ENCODE measurements at regions not wholly inside any gene's neighbourhood (a gene's known extent, or its start where the extent isn't known, plus 50 kb on each side); places are given as distances from the start of the nearest gene placed in this dataset.

DNA sequence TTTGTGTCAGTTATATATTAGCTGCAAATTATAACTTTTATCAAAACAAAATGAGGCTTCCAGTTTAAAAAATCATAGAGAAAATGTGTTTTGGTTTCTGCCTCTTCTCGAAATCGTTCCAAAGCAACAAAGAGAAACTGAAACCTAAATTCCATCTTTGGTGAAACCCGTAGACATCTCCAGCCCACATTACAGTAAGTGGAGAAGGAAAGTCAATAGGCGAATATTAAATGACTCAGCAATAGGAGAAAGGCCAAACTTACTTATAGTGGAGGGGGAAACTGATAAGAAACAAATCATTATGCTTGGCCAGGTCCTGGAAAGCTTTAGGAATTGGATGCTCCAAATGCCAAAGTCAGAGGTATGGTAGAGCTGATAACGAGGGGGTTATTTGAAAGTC is 103.0 kb upstream of the SHISA6 start:
- no peak overlapping the region for H3K27ac ChIP-seq (ENCODE audit: low read depth, low read length)
- no peaks in the 10 kb centered on the region for H3K27me3 ChIP-seq (ENCODE audit: insufficient read depth, low read length, poor library complexity)
- H3K4ac ChIP-seq (ENCODE audit: low read depth, low read length) = no peak overlapping the region
- H3K18ac ChIP-seq (ENCODE audit: low read length) = no peak overlapping the region
- H3K4me1 ChIP-seq (ENCODE audit: control insufficient read depth, low read depth, low read length) = no peaks in the 10 kb centered on the region
- H3K56ac ChIP-seq (ENCODE audit: low read length) = no peak overlapping the region
- H2AK5ac ChIP-seq (ENCODE audit: low read length) = no peak overlapping the region
- no peak overlapping the region for H3K4me2 ChIP-seq (ENCODE audit: low read length)
- no CpG with 5 or more reads among the region's 5 CpGs for WGBS (ENCODE audit: extremely low coverage, insufficient coverage, low lambda C conversion rate)
- H4K8ac ChIP-seq (ENCODE audit: low read depth, low read length) = no peak overlapping the region
- H3K9ac ChIP-seq (ENCODE audit: low read length) = no peak overlapping the region
- no peaks in the 10 kb centered on the region for H3K36me3 ChIP-seq (ENCODE audit: control insufficient read depth, insufficient read depth, low read length)
- no peaks in the 10 kb centered on the region for H3K79me1 ChIP-seq (ENCODE audit: low read length)
- H2BK5ac ChIP-seq (ENCODE audit: low read length) = no peak overlapping the region
- H3K79me2 ChIP-seq (ENCODE audit: control insufficient read depth, insufficient read depth, low read length) = no peaks in the 10 kb centered on the region
- H3K4me3 ChIP-seq (ENCODE audit: low read length) = no peak overlapping the region
- H2BK120ac ChIP-seq (ENCODE audit: low read depth, low read length) = no peak overlapping the region
- H2BK15ac ChIP-seq (replicated peaks; ENCODE audit: low read depth) = no peak overlapping the region
- no peak for DNase-seq
- no peak overlapping the region for H3K23ac ChIP-seq (ENCODE audit: low read length)
- no peak overlapping the region for H4K5ac ChIP-seq (ENCODE audit: low read length)

DNA sequence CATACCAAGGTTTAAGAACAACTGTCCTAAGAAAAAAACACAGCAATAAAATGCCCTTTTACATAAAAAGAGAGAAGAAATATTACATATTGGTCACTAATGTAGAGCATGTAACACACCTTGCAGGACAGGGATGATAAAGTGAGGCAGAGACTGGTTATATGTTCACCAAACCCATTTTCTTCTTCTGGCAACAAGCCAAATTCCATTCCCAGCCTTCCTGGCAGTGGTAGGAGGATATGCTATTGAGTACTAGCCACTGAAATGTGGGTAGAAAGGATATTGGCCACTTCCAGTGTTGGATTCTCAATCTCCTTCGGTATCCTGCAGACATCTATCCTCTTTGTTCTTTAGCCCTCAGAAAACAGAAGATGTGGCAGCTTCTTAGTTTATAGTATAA is 105.2 kb upstream of the SHISA6 start:
- no peaks in the 10 kb centered on the region for H3K79me1 ChIP-seq (ENCODE audit: low read length)
- WGBS (ENCODE audit: extremely low coverage, insufficient coverage, low lambda C conversion rate) = no CpG with 5 or more reads among the region's 1 CpG
- no peaks in the 10 kb centered on the region for H3K36me3 ChIP-seq (ENCODE audit: control insufficient read depth, insufficient read depth, low read length)
- H4K8ac ChIP-seq (ENCODE audit: low read depth, low read length) = no peak overlapping the region
- H3K56ac ChIP-seq (ENCODE audit: low read length) = no peak overlapping the region
- H2BK15ac ChIP-seq (replicated peaks; ENCODE audit: low read depth) = no peak overlapping the region
- H2BK5ac ChIP-seq (ENCODE audit: low read length) = no peak overlapping the region
- H4K5ac ChIP-seq (ENCODE audit: low read length) = no peak overlapping the region
- H3K4ac ChIP-seq (ENCODE audit: low read depth, low read length) = no peak overlapping the region
- no peaks in the 10 kb centered on the region for H3K4me1 ChIP-seq (ENCODE audit: control insufficient read depth, low read depth, low read length)
- H3K27ac ChIP-seq (ENCODE audit: low read depth, low read length) = no peak overlapping the region
- H3K27me3 ChIP-seq (ENCODE audit: insufficient read depth, low read length, poor library complexity) = no peaks in the 10 kb centered on the region
- no peak overlapping the region for H3K18ac ChIP-seq (ENCODE audit: low read length)
- no peak overlapping the region for H3K23ac ChIP-seq (ENCODE audit: low read length)
- H3K4me2 ChIP-seq (ENCODE audit: low read length) = no peak overlapping the region
- H3K4me3 ChIP-seq (ENCODE audit: low read length) = no peak overlapping the region
- no peaks in the 10 kb centered on the region for H3K79me2 ChIP-seq (ENCODE audit: control insufficient read depth, insufficient read depth, low read length)
- no peak overlapping the region for H2BK120ac ChIP-seq (ENCODE audit: low read depth, low read length)
- no peak overlapping the region for H2AK5ac ChIP-seq (ENCODE audit: low read length)
- DNase-seq = no peak
- no peak overlapping the region for H3K9ac ChIP-seq (ENCODE audit: low read length)

DNA sequence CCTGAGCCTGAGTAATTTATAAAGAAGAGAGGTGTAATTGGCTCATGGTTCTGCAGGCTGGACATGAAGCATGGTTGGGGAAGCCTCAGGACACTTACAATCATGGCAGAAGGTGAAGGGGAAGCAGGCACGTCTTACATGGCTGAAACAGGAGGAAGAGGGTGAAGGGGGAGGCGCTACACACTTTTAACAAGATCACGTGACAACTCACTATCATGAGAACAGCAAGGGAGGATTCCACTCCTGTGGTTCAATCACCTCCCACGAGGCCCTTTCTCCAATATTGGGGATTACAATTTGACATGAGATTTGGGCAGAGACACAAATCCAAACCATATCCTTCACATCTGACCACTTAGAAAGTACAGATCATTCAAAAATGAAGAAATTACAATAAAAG is 110.6 kb upstream of the SHISA6 start:
- Histone ChIP-seq H3K56ac (ENCODE audit: low read length) (no peak overlapping the region), H3K36me3 (ENCODE audit: control insufficient read depth, insufficient read depth, low read length) (no peaks in the 10 kb centered on the region), H3K9ac (ENCODE audit: low read length) (no peak overlapping the region), H3K27me3 (ENCODE audit: insufficient read depth, low read length, poor library complexity) (no peaks in the 10 kb centered on the region), H2BK5ac (ENCODE audit: low read length) (no peak overlapping the region), H3K4me2 (ENCODE audit: low read length) (no peak overlapping the region), H3K4me1 (ENCODE audit: control insufficient read depth, low read depth, low read length) (no peaks in the 10 kb centered on the region), H3K79me1 (ENCODE audit: low read length) (no peaks in the 10 kb centered on the region), H2BK15ac (replicated peaks; ENCODE audit: low read depth) (no peak overlapping the region), H2AK5ac (ENCODE audit: low read length) (no peak overlapping the region), H3K18ac (ENCODE audit: low read length) (no peak overlapping the region), H3K27ac (ENCODE audit: low read depth, low read length) (no peak overlapping the region), H3K79me2 (ENCODE audit: control insufficient read depth, insufficient read depth, low read length) (no peaks in the 10 kb centered on the region), H3K23ac (ENCODE audit: low read length) (no peak overlapping the region), H3K4ac (ENCODE audit: low read depth, low read length) (no peak overlapping the region), H4K5ac (ENCODE audit: low read length) (no peak overlapping the region), H2BK120ac (ENCODE audit: low read depth, low read length) (no peak overlapping the region), H3K4me3 (ENCODE audit: low read length) (no peak overlapping the region), H4K8ac (ENCODE audit: low read depth, low read length) (no peak overlapping the region)
- no peak for DNase-seq
- WGBS (ENCODE audit: extremely low coverage, insufficient coverage, low lambda C conversion rate) = no CpG with 5 or more reads among the region's 4 CpGs

DNA sequence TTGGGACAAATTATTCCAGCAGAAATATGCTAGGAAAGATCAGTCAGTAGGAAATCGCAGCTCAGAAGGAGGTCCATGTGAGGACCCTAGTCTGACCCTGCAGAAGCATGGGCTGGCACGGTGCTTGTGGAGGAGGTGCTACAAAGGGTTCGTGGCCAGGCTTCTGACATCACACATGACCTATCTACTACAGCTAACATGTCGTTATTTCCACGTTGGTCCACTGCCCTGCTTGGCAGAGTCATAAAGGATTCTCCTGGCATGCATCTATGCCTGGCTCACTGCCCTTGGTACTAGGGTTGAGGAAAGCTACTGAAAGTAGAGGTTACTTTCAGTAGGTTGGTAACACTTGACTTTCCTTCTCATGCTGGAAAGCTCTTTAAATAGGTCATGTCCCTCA is 118.1 kb upstream of the SHISA6 start:
- Histone ChIP-seq H2BK120ac (ENCODE audit: low read depth, low read length) (no peak overlapping the region), H3K56ac (ENCODE audit: low read length) (no peak overlapping the region), H3K23ac (ENCODE audit: low read length) (no peak overlapping the region), H3K79me2 (ENCODE audit: control insufficient read depth, insufficient read depth, low read length) (no peaks in the 10 kb centered on the region), H4K8ac (ENCODE audit: low read depth, low read length) (no peak overlapping the region), H3K18ac (ENCODE audit: low read length) (no peak overlapping the region), H3K36me3 (ENCODE audit: control insufficient read depth, insufficient read depth, low read length) (no peaks in the 10 kb centered on the region), H2BK15ac (replicated peaks; ENCODE audit: low read depth) (no peak overlapping the region), H2AK5ac (ENCODE audit: low read length) (no peak overlapping the region), H3K4me2 (ENCODE audit: low read length) (no peak overlapping the region), H3K27me3 (ENCODE audit: insufficient read depth, low read length, poor library complexity) (no peaks in the 10 kb centered on the region), H3K4me3 (ENCODE audit: low read length) (no peak overlapping the region), H2BK5ac (ENCODE audit: low read length) (no peak overlapping the region), H3K9ac (ENCODE audit: low read length) (no peak overlapping the region), H3K4me1 (ENCODE audit: control insufficient read depth, low read depth, low read length) (no peaks in the 10 kb centered on the region), H4K5ac (ENCODE audit: low read length) (no peak overlapping the region), H3K4ac (ENCODE audit: low read depth, low read length) (no peak overlapping the region), H3K79me1 (ENCODE audit: low read length) (no peaks in the 10 kb centered on the region), H3K27ac (ENCODE audit: low read depth, low read length) (no peak overlapping the region)
- DNase-seq = no peak
- WGBS (ENCODE audit: extremely low coverage, insufficient coverage, low lambda C conversion rate) = no CpG with 5 or more reads among the region's 5 CpGs

DNA sequence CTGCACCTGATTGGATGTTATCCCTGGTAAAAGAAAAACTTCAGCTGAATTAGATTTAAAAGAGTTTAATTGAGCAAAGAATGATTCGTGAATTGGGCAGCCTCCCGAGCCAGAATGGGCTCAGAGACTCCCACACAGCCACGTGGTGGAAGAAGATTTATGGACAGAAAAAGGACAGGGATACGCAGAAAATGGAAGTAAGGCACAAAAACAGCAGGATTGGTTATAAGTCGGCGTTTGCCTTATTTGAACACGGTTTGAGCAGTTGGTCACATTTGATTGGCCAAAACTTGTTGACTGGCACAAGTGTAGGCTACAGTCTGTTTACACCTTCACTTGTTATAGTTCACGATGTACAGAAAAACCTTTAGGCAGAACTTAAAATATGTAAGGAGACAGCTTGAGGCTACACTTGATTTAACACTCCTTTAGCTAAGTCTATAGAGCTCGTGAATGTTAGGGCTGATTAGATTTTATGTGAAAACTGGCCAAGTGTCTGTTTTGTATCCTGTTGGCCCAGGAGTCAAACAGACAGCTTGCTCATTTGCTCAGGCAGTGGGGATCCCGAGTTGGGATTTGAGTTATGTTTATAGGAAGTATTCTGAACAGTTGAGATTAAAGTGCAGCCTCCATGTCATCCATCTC is 119.5 kb upstream of the SHISA6 start:
- no CpG with 5 or more reads among the region's 10 CpGs for WGBS (ENCODE audit: extremely low coverage, insufficient coverage, low lambda C conversion rate)
- H3K9ac ChIP-seq (ENCODE audit: low read length) = no peak overlapping the region

DNA sequence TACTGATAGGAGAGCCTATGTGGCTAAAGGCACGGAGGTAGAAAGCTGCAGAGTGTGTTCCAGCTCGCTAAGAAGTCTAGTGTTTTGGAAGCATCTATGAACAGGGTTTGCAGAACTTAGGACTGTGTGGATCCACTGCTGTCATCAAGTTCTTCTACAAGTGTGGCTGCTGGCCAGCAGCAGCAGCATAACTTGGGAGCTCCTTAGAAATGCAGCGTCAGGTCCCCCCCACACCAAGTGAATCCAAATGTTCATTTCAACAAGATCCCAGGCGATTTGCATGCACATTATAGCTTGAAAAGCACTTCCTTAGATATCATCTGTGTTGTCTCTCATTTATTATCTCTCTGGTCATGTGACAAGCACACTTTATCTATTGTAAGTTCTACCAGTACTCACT is 131.9 kb upstream of the SHISA6 start:
- no peak overlapping the region for H3K23ac ChIP-seq (ENCODE audit: low read length)
- no peak overlapping the region for H4K8ac ChIP-seq (ENCODE audit: low read depth, low read length)
- H3K27me3 ChIP-seq (ENCODE audit: insufficient read depth, low read length, poor library complexity) = no peaks in the 10 kb centered on the region
- no peak overlapping the region for H2BK15ac ChIP-seq (replicated peaks; ENCODE audit: low read depth)
- no peak overlapping the region for H3K4ac ChIP-seq (ENCODE audit: low read depth, low read length)
- no peak overlapping the region for H2AK5ac ChIP-seq (ENCODE audit: low read length)
- no peak overlapping the region for H2BK5ac ChIP-seq (ENCODE audit: low read length)
- H3K36me3 ChIP-seq (ENCODE audit: control insufficient read depth, insufficient read depth, low read length) = no peaks in the 10 kb centered on the region
- no peak overlapping the region for H3K18ac ChIP-seq (ENCODE audit: low read length)
- H3K4me3 ChIP-seq (ENCODE audit: low read length) = no peak overlapping the region
- no peak overlapping the region for H4K5ac ChIP-seq (ENCODE audit: low read length)
- H3K4me2 ChIP-seq (ENCODE audit: low read length) = no peak overlapping the region
- no peaks in the 10 kb centered on the region for H3K79me1 ChIP-seq (ENCODE audit: low read length)
- no peak overlapping the region for H3K27ac ChIP-seq (ENCODE audit: low read depth, low read length)
- no peak overlapping the region for H3K56ac ChIP-seq (ENCODE audit: low read length)
- H3K4me1 ChIP-seq (ENCODE audit: control insufficient read depth, low read depth, low read length) = no peaks in the 10 kb centered on the region
- H3K9ac ChIP-seq (ENCODE audit: low read length) = no peak overlapping the region
- no peak for DNase-seq
- no peaks in the 10 kb centered on the region for H3K79me2 ChIP-seq (ENCODE audit: control insufficient read depth, insufficient read depth, low read length)
- no peak overlapping the region for H2BK120ac ChIP-seq (ENCODE audit: low read depth, low read length)
- WGBS (ENCODE audit: extremely low coverage, insufficient coverage, low lambda C conversion rate) = no CpG with 5 or more reads among the region's 4 CpGs

More for the DNA sequence above, 119.5 kb upstream of the SHISA6 start:
- H3K27ac ChIP-seq (ENCODE audit: low read depth, low read length) = no peak overlapping the region
- H2AK5ac ChIP-seq (ENCODE audit: low read length) = no peak overlapping the region
- no peak overlapping the region for H3K18ac ChIP-seq (ENCODE audit: low read length)
- no peaks in the 10 kb centered on the region for H3K79me2 ChIP-seq (ENCODE audit: control insufficient read depth, insufficient read depth, low read length)
- no peak overlapping the region for H2BK15ac ChIP-seq (replicated peaks; ENCODE audit: low read depth)
- no peaks in the 10 kb centered on the region for H3K36me3 ChIP-seq (ENCODE audit: control insufficient read depth, insufficient read depth, low read length)
- H3K4me2 ChIP-seq (ENCODE audit: low read length) = no peak overlapping the region
- no peak overlapping the region for H2BK5ac ChIP-seq (ENCODE audit: low read length)
- H3K4me1 ChIP-seq (ENCODE audit: control insufficient read depth, low read depth, low read length) = no peaks in the 10 kb centered on the region
- H3K23ac ChIP-seq (ENCODE audit: low read length) = no peak overlapping the region
- no peak for DNase-seq
- no peaks in the 10 kb centered on the region for H3K79me1 ChIP-seq (ENCODE audit: low read length)
- H4K5ac ChIP-seq (ENCODE audit: low read length) = no peak overlapping the region
- H2BK120ac ChIP-seq (ENCODE audit: low read depth, low read length) = no peak overlapping the region
- H3K4ac ChIP-seq (ENCODE audit: low read depth, low read length) = no peak overlapping the region
- H4K8ac ChIP-seq (ENCODE audit: low read depth, low read length) = no peak overlapping the region
- no peak overlapping the region for H3K56ac ChIP-seq (ENCODE audit: low read length)
- no peak overlapping the region for H3K4me3 ChIP-seq (ENCODE audit: low read length)
- H3K27me3 ChIP-seq (ENCODE audit: insufficient read depth, low read length, poor library complexity) = no peaks in the 10 kb centered on the region
